Lung (tissue), 11 donors: ENCODE measurements at regions not wholly inside any gene's neighbourhood (a gene's known extent, or its start where the extent isn't known, plus 50 kb on each side); places are given as distances from the start of the nearest gene placed in this dataset.

Experiments
- ATAC-seq: fragments of 200-7000 bp; cut with Tn5 transposase; one replicate; pipeline ENCODE4 v1.9.1; 2020; ENCODE audit warnings: moderate number of reproducible peaks; ENCODE audit not compliant: insufficient read depth, low FRiP score
- DNase-seq, 3 donors: peaks; one replicate each; pipeline ENCODE4 v3.0.0-alpha.2; 2013 to 2017
- H3K27ac ChIP-seq, 2 donors: one replicate each; pipeline ENCODE4 v1.5.1; 2013; ENCODE audit warnings: mild to moderate bottlenecking in 2 of 2, moderate library complexity in 2 of 2, control low read depth in 1 of 2, inconsistent platforms in 1 of 2, low read depth in 1 of 2, low read length in 1 of 2
- H3K27me3 ChIP-seq, 3 donors: one replicate each; pipeline ENCODE4 v1.5.1; 2013; ENCODE audit warnings: low read length in 2 of 3; ENCODE audit not compliant: control insufficient read depth in 3 of 3, insufficient read depth in 3 of 3
- H3K36me3 ChIP-seq, 4 donors: one replicate each; pipeline ENCODE4 v1.5.1; 2013; ENCODE audit warnings: low read length in 4 of 4, mild to moderate bottlenecking in 1 of 4, moderate library complexity in 1 of 4; ENCODE audit not compliant: control insufficient read depth in 4 of 4, insufficient read depth in 4 of 4
- H3K4me1 ChIP-seq, 5 donors: one replicate each; pipeline ENCODE4 v1.5.1; 2013; ENCODE audit warnings: low read length in 5 of 5, mild to moderate bottlenecking in 2 of 5, moderate library complexity in 1 of 5; ENCODE audit not compliant: control insufficient read depth in 5 of 5, insufficient read depth in 5 of 5
- H3K4me3 ChIP-seq: one replicate; pipeline ENCODE4 v1.5.1; 2013; ENCODE audit warnings: mild to moderate bottlenecking, control low read depth, moderate library complexity
- H3K9ac ChIP-seq, 2 donors: one replicate each; pipeline ENCODE4 v1.5.1; 2013; ENCODE audit warnings: low read length in 2 of 2, control low read depth in 1 of 2; ENCODE audit not compliant: insufficient read depth in 1 of 2
- H3K9me3 ChIP-seq, 4 donors: one replicate each; pipeline ENCODE4 v1.5.1; 2013; ENCODE audit warnings: low read length in 3 of 4, mild to moderate bottlenecking in 1 of 4, moderate library complexity in 1 of 4; ENCODE audit not compliant: control insufficient read depth in 4 of 4, insufficient read depth in 3 of 4
- CTCF ChIP-seq: IDR thresholded peaks from 2 replicates; pipeline ENCODE4 v1.5.1; 2012; ENCODE audit warnings: mild to moderate bottlenecking; ENCODE audit errors: control extremely low read depth, extremely low read depth
- WGBS, 2 donors: extraction: QIAGEN DNeasy Blood & Tissue Kit; methylation state at CpG; one replicate each; pipeline ENCODE4 v1.1.7; 2013; 5-methylcytosine and 5-hydroxymethylcytosine counted together
- donor health status: control.
- donor health status: control.
- donor health status: Bipolar disorder and iron deficiency.
- donor health status: healthy.
- donor health status: DM: yes; HTN: yes; CAD: no.

GRCh38 chr6:4543596-4543995, 232.6 kb upstream of the CDYL start:
- no peak for DNase-seq
- no peaks in the 10 kb centered on the region for H3K27me3 ChIP-seq
- no peak overlapping the region for H3K4me3 ChIP-seq
- H3K9me3 ChIP-seq, result no peaks in the 10 kb centered on the region
- no peak overlapping the region for H3K9ac ChIP-seq
- no peak overlapping the region for H3K27ac ChIP-seq
- TF ChIP-seq CTCF, result no peak
- WGBS, 2 donors, result 56 to 64% methylated on average over 2 of the region's 2 CpGs
- H3K4me1 ChIP-seq, result no peaks in the 10 kb centered on the region
- ATAC-seq, result no peak
- H3K36me3 ChIP-seq, result no peaks in the 10 kb centered on the region

DNA sequence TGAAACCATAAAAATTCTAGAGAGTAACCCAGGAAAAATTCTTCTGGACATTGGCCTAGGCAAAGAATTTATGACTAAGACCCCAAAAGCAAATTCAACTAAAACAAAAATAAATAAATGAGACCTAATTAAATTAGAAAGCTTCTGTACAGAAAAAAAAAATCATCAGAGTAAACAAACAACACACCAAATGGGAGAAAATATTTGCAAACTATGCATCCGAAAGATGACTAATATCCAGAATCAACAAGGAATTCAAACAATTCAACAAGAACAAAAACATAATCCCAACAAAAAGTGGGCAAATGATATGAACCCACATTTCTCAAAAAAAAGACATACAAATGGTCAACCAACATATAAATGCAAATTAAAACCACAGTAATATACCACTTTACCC, 242.6 kb upstream of the CDYL start:
- WGBS, 2 donors, result 94 to 96% methylated on average over 1 of the region's 1 CpG
- H3K4me3 ChIP-seq, result no peak overlapping the region

DNA sequence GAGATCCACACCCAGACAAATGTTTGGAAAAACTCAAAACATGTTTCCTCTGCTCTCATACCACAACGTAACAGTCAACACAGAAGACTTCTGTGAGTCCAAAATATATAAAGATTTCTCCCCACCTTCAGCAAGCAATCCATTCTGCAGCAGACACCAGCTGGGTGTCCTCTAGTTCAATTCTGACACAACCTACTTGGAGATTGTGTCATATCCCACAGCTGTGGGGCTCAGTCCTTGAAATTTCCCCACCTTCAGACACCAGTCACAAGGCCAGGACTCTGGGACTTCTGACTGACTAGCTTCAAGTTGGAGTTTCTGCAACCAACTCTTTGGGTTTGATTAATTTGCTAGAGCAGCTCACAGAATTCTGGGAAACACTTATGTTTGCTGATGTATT, 244.8 kb upstream of the CDYL start:
- H3K9ac ChIP-seq, result no peak overlapping the region
- 64 to 70% methylated on average over 1 of the region's 1 CpG for WGBS, 2 donors
- H3K4me1 ChIP-seq, result no peaks in the 10 kb centered on the region
- no peak for TF ChIP-seq CTCF
- ATAC-seq (no peak), DNase-seq (no peak)
- no peaks in the 10 kb centered on the region for H3K36me3 ChIP-seq
- no peaks in the 10 kb centered on the region for H3K27me3 ChIP-seq
- no peak overlapping the region for H3K27ac ChIP-seq
- peaks cover 0 to 2% (median 0%) of the 10 kb centered on the region in 4 donors for H3K9me3 ChIP-seq
- no peak overlapping the region for H3K4me3 ChIP-seq

More for the DNA sequence above, 242.6 kb upstream of the CDYL start:
- Histone ChIP-seq H3K27ac (no peak overlapping the region), H3K27me3 (no peaks in the 10 kb centered on the region), H3K9me3 (peaks cover 0 to 2% (median 0%) of the 10 kb centered on the region in 4 donors), H3K36me3 (no peaks in the 10 kb centered on the region), H3K4me1 (no peaks in the 10 kb centered on the region), H3K9ac (no peak overlapping the region)
- no peak for TF ChIP-seq CTCF
- DNase-seq, result no peak
- no peak for ATAC-seq

- Histone ChIP-seq H3K27ac (no peak overlapping the region), H3K4me1 (no peaks in the 10 kb centered on the region), H3K9me3 (peaks cover 0 to 3% (median 0%) of the 10 kb centered on the region in 4 donors), H3K36me3 (no peaks in the 10 kb centered on the region), H3K27me3 (no peaks in the 10 kb centered on the region), H3K4me3 (no peak overlapping the region), H3K9ac (no peak overlapping the region)
- ATAC-seq, result no peak
- no peak for DNase-seq
- 37 to 59% methylated on average over 7 of the region's 7 CpGs for whole genome bisulfite sequencing, 2 donors
- TF ChIP-seq CTCF, result no peak
Measured at GRCh38 chr6:4522453-4522852, 253.8 kb upstream of the CDYL start.
